K562 (cell line): ENCODE measurements at regions not wholly inside any gene's neighbourhood (a gene's known extent, or its start where the extent isn't known, plus 50 kb on each side); places are given as distances from the start of the nearest gene placed in this dataset.

Source experiments
- ATAC-seq: fragments of 200-7000 bp; cut with Tn5 transposase; 3 replicates; pipeline ENCODE4 v1.9.1; 2020; ENCODE audit warnings: moderate library complexity
- BruUV-seq: library from RNA; stranded (reverse); fragments of 400-500 nt; replicated peaks from 2 replicates; lab custom pipeline; 2021; lab: Mats Ljungman, UMichigan
- CTCF ChIA-PET: fragments of 300-600 bp; formaldehyde crosslinking; extraction: SDS; loops from one replicate; lab custom pipeline; 2021; ENCODE audit warnings: low intra/inter-chr PET ratio; lab: Yijun Ruan, JAX
- POLR2A ChIA-PET: fragments of 300-600, 350-650 bp; sonication (Branson Sonifier 250); formaldehyde crosslinking; extraction: SDS; loops from one replicate; lab custom pipeline; 2021; ENCODE audit warnings: antibody characterized with exemption, inconsistent platforms; lab: Yijun Ruan, JAX
- DNase-seq, 4 experiments: peaks; one replicate each; pipeline versions ENCODE4 v3.0.0 to v3.0.0-alpha.2; 2011 to 2018; ENCODE audit warnings: low spot score in 3 of 4, mixed read lengths in 3 of 4; ENCODE audit errors: extremely low read depth in 1 of 4
- FAIRE-seq: peaks from 2 replicates; lab custom pipeline; 2011; peaks lifted over from hg19 to GRCh38; lab: Jason Lieb, UNC
- H2AFZ ChIP-seq: 2 replicates; pipeline ENCODE4 v1.6.0; 2011; ENCODE audit warnings: low read depth, low read length, control low read depth, inconsistent platforms
- H3K27ac ChIP-seq: fragments of 200-600 bp; 3 replicates; pipeline ENCODE4 v1.8.0; 2011; ENCODE audit warnings: low read depth, mild to moderate bottlenecking, control low read depth, inconsistent platforms, low read length, moderate library complexity, mixed read lengths; ENCODE audit errors: extremely low read depth
- H3K27me3 ChIP-seq, 2 experiments: fragments of 300-600 bp in 1 of 2; 2 replicates in 1 of 2; 3 replicates in 1 of 2; pipeline versions ENCODE4 v1.6.0 to v1.8.0; 2011; ENCODE audit warnings: inconsistent platforms in 2 of 2, low read length in 2 of 2, mild to moderate bottlenecking in 1 of 2, mixed read lengths in 1 of 2, moderate library complexity in 1 of 2; ENCODE audit not compliant: control insufficient read depth in 2 of 2, insufficient read depth in 2 of 2
- H3K36me3 ChIP-seq: fragments of 300-600 bp; 3 replicates; pipeline ENCODE4 v1.8.0; 2011; ENCODE audit warnings: mild to moderate bottlenecking, low read length, inconsistent platforms; ENCODE audit not compliant: control insufficient read depth, insufficient read depth
- H3K4me1 ChIP-seq, 2 experiments: fragments of 200-600 bp in 1 of 2; replicated peaks in 1 of 2; 2 replicates in 1 of 2; 3 replicates in 1 of 2; pipeline versions ENCODE4 v1.5.1 to v1.8.0; 2011; ENCODE audit warnings: inconsistent platforms in 2 of 2, low read length in 2 of 2, mild to moderate bottlenecking in 1 of 2, mixed read lengths in 1 of 2, moderate library complexity in 1 of 2; ENCODE audit not compliant: control insufficient read depth in 2 of 2, insufficient read depth in 2 of 2
- H3K4me2 ChIP-seq: 2 replicates; pipeline ENCODE4 v1.6.1; 2011; ENCODE audit warnings: low read length, control low read depth, inconsistent platforms, mixed read lengths; ENCODE audit not compliant: insufficient read depth
- H3K4me3 ChIP-seq: fragments of 200-600 bp; sonication (generic), shearing (Covaris generic); 2 replicates; pipeline ENCODE4 v1.5.1; 2016; ENCODE audit warnings: control low read depth, inconsistent platforms
- H3K79me2 ChIP-seq: fragments of 200-600 bp; 3 replicates; pipeline ENCODE4 v1.8.0; 2011; ENCODE audit warnings: low read length, inconsistent platforms; ENCODE audit not compliant: control insufficient read depth, insufficient read depth
- H3K9ac ChIP-seq, 2 experiments: 2 replicates each; pipeline versions ENCODE4 v1.6.0 to v1.6.1; 2011; ENCODE audit warnings: low read depth in 2 of 2, low read length in 2 of 2, control low read depth in 1 of 2, inconsistent platforms in 1 of 2, mild to moderate bottlenecking in 1 of 2, mixed read lengths in 1 of 2; ENCODE audit not compliant: insufficient read depth in 1 of 2
- H3K9me1 ChIP-seq: one replicate; pipeline ENCODE4 v1.6.0; 2011; ENCODE audit warnings: inconsistent platforms, mild to moderate bottlenecking, low read length, moderate library complexity; ENCODE audit not compliant: control insufficient read depth, insufficient read depth
- H3K9me3 ChIP-seq: replicated peaks from 2 replicates; pipeline ENCODE4 v1.5.1; 2011; ENCODE audit warnings: low read depth, low read length, inconsistent platforms; ENCODE audit not compliant: control insufficient read depth, insufficient read depth
- H4K20me1 ChIP-seq: replicated peaks from 2 replicates; pipeline ENCODE4 v1.6.1; 2011; ENCODE audit warnings: low read length, inconsistent platforms, mixed read lengths; ENCODE audit not compliant: control insufficient read depth, insufficient read depth
- CBFB ChIP-seq: sonication (generic); formaldehyde crosslinking; IDR thresholded peaks from 2 replicates; pipeline ENCODE4 v1.4.0; 2020; ENCODE audit warnings: mild to moderate bottlenecking, missing genetic modification reagents
- EP300 ChIP-seq: IDR thresholded peaks from 2 replicates; pipeline ENCODE4 v1.6.1; 2012; ENCODE audit warnings: low read length, improper control_type of control experiment
- FUS ChIP-seq: fragments of 200-400 bp; formaldehyde crosslinking; optimal IDR thresholded peaks from 2 replicates; pipeline ENCODE3; 2017; ENCODE audit warnings: low read depth, low read length
- NCOR1 ChIP-seq: fragments of 450-650 bp; IDR thresholded peaks from 2 replicates; pipeline ENCODE4 v1.6.1; 2016; ENCODE audit warnings: mild to moderate bottlenecking, moderate library complexity
- POLR2B ChIP-seq: fragments of 450-650 bp; IDR thresholded peaks from 2 replicates; pipeline ENCODE4 v1.6.1; 2018; ENCODE audit warnings: low read depth; ENCODE audit not compliant: partially characterized antibody
- ZBED1 ChIP-seq: IDR thresholded peaks from 2 replicates; pipeline ENCODE4 v1.6.1; 2014
- WGBS: fragments of 100-300 bp; shearing (Covaris generic); methylation state at CpG from one replicate; pipeline ENCODE4 v1.1.6; 2016; ENCODE audit warnings: low coverage, mixed read lengths; ENCODE audit not compliant: insufficient coverage; ENCODE audit errors: missing lambda C conversion rate; 5-methylcytosine and 5-hydroxymethylcytosine counted together
- in situ Hi-C: fragments of 300-500 bp; cut with MboI; formaldehyde crosslinking; loops from 4 replicates; pipeline ENCODE4 v1.15.0; 2018; ENCODE audit warnings: inconsistent platforms, mixed read lengths
- intact Hi-C: fragments of 100-400 bp; cut with micrococcal nuclease; formaldehyde crosslinking; loops from 2 replicates; pipeline ENCODE4 v1.14.2; 2022
- TF ChIP-seq, protein P1 (sequence below): fragments of 250-450 bp; sonication (Bioruptor Pico); IDR thresholded peaks from 2 replicates; pipeline ENCODE4 v1.5.0; 2021; ENCODE audit warnings: mild to moderate bottlenecking, moderate library complexity
- TF ChIP-seq, protein P2 (sequence below): sonication (generic); formaldehyde crosslinking; IDR thresholded peaks from 2 replicates; pipeline ENCODE4 v1.8.1; 2023; ENCODE audit warnings: mild to moderate bottlenecking, missing genetic modification reagents

DNA sequence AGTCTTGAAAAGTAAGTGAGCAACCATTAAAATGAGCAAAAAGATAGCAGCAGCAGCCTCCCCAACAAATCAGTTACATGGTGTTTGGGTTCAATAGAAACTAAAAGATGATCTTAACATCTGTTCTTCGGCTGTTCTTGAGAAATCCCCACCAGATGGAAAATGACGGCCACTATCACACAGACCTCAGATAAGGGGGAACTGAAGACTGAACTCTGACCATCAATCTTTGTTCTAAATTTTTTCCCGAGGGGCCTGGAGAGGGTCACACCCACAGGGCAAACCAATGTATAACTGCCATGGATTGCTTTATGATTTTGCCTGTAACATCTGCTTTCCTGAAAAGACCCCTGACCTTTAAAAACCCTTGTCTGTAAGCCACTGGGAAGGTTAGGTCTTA lies 624.8 kb upstream of the KIRREL3 start:
- H3K9me3 ChIP-seq = no peaks in the 10 kb centered on the region
- no peaks in the 10 kb centered on the region for H3K79me2 ChIP-seq
- intact Hi-C loops (no loop called here), in situ Hi-C loops (no loop called here)
- ChIA-PET POLR2A (no interaction called here), CTCF (no interaction called here)
- H2AFZ ChIP-seq = no peak overlapping the region
- TF ChIP-seq, protein P1, sequence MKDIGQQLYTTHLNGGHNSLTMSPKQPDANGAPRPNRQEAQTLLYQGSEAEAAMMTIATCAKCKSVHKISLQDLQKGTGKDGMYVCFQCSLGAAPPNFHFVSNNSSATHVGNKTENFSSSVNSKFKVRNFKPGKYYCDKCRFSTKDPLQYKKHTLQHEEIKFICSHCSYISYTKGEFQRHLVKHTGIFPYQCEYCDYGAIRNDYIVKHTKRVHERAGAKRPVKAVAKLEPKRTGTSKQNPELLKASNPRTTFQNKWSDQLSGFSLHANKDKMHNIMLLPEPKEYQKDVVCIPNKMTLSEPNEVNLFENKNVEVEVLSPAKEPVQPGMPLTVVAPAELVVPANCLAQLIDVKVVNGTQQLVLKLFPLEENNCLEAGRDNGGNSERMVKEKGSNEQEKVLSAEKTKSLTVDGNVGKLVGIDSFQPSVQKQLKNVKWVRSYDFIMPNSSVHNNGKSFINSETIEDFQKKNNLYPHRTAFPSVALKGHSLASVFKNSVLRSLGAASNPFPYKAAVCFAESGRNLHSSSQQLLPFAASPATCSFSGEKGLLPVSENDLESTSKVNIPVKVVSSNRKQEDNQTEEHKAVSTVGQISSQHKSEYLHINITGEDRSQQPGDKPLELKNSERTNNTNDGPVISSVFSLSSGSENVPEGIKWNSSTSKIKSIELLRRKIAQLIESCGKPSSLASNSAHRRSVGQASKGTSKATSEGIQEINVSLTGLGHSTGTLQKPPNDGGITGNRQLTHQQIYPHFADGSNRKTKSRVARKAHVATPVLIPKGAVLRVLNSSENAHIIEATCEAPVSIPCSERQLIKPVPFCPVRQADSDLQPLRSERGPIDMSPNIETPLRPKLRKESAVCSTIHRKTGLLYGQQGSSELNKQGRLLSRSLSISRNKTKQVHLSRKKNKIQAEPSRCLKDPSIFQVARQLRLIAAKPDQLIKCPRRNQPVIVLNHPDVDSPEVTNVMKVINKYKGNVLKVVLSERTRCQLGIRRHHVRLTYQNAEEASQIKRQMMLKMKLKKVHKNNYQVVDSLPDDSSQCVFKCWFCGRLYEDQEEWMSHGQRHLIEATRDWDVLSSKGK (CRISPR knock-in tag) = no peak
- no peak overlapping the region for H3K4me2 ChIP-seq
- ATAC-seq = no peak
- H4K20me1 ChIP-seq = no peaks in the 10 kb centered on the region
- H3K4me1 ChIP-seq = no peaks in the 10 kb centered on the region
- no peak overlapping the region for H3K27ac ChIP-seq
- H3K4me3 ChIP-seq = no peak overlapping the region
- no peak for FAIRE-seq
- no TSS peak for BruUV-seq
- H3K9ac ChIP-seq = no peak overlapping the region
- H3K9me1 ChIP-seq = no peaks in the 10 kb centered on the region
- H3K36me3 ChIP-seq = no peaks in the 10 kb centered on the region
- 5% methylated on average over 2 of the region's 3 CpGs for WGBS
- DNase-seq = no peak
- no peaks in the 10 kb centered on the region for H3K27me3 ChIP-seq

DNA sequence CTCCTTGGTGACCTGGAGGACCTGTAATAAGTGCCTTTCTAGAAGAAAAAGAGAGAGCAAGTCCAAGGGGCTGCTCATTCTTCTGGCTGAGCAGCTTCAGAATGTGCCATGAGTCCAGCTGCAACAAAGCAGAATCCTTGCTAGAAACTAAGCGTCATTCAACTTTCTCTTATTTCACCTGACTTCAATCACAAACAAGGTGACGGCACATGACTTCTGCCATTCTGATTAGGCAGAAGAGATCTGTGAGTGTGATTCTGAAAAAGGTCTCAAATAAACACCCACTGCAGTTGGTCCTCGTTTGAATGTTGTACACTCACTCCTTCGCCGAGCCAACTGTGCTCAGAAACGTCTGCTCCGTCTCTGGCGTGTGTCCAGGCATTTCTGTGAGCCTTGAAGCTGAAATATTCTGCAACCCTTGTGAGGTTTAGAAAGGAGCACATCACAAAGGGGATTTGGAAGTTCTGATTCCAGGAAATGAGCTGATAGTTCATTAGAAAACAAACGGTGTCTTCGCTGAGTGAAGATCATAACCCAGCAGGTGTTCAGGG lies 623.8 kb upstream of the KIRREL3 start:
- in situ Hi-C loops (no loop called here), intact Hi-C loops (no loop called here)
- H3K36me3 ChIP-seq = no peaks in the 10 kb centered on the region
- BruUV-seq = no TSS peak
- no peaks in the 10 kb centered on the region for H4K20me1 ChIP-seq
- H3K27ac ChIP-seq = no peak overlapping the region
- no peak for FAIRE-seq
- CTCF ChIA-PET = no interaction called here
- ATAC-seq = no peak
- no peak overlapping the region for H2AFZ ChIP-seq
- 2% methylated on average over 10 of the region's 10 CpGs for WGBS
- DNase-seq = no peak
- H3K9ac ChIP-seq = no peak overlapping the region
- H3K79me2 ChIP-seq = no peaks in the 10 kb centered on the region
- H3K9me1 ChIP-seq = no peaks in the 10 kb centered on the region
- H3K27me3 ChIP-seq = no peaks in the 10 kb centered on the region
- POLR2A ChIA-PET = no interaction called here
- no peaks in the 10 kb centered on the region for H3K9me3 ChIP-seq
- H3K4me3 ChIP-seq = no peak overlapping the region
- no peak overlapping the region for H3K4me2 ChIP-seq
- no peaks in the 10 kb centered on the region for H3K4me1 ChIP-seq
- no peak for TF ChIP-seq POLR2B
- TF ChIP-seq NCOR1 = no peak
- TF ChIP-seq ZBED1 = no peak
- no peak for TF ChIP-seq FUS
- no peak for TF ChIP-seq CBFB (CRISPR knock-in tag)
- TF ChIP-seq, protein P2, sequence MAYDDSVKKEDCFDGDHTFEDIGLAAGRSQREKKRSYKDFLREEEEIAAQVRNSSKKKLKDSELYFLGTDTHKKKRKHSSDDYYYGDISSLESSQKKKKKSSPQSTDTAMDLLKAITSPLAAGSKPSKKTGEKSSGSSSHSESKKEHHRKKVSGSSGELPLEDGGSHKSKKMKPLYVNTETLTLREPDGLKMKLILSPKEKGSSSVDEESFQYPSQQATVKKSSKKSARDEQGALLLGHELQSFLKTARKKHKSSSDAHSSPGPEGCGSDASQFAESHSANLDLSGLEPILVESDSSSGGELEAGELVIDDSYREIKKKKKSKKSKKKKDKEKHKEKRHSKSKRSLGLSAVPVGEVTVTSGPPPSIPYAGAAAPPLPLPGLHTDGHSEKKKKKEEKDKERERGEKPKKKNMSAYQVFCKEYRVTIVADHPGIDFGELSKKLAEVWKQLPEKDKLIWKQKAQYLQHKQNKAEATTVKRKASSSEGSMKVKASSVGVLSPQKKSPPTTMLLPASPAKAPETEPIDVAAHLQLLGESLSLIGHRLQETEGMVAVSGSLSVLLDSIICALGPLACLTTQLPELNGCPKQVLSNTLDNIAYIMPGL (CRISPR knock-in tag) = no peak
- no peak for TF ChIP-seq EP300
